Mucosa of stomach (tissue), 1 donor: ENCODE measurements at regions not wholly inside any gene's neighbourhood (a gene's known extent, or its start where the extent isn't known, plus 50 kb on each side); places are given as distances from the start of the nearest gene placed in this dataset.

Source experiments
- H3K27me3 ChIP-seq: one replicate; pipeline ENCODE4 v1.7.0; 2013; ENCODE audit warnings: mild to moderate bottlenecking, low read length; ENCODE audit not compliant: control insufficient read depth, insufficient read depth
- H3K36me3 ChIP-seq: one replicate; pipeline ENCODE4 v1.7.0; 2013; ENCODE audit warnings: low read length; ENCODE audit not compliant: control insufficient read depth, insufficient read depth
- H3K4me1 ChIP-seq: one replicate; pipeline ENCODE4 v1.7.0; 2013; ENCODE audit warnings: mild to moderate bottlenecking, low read length; ENCODE audit not compliant: control insufficient read depth, insufficient read depth
- H3K4me3 ChIP-seq: one replicate; pipeline ENCODE4 v1.7.0; 2013; ENCODE audit warnings: low read length
- H3K9ac ChIP-seq: one replicate; pipeline ENCODE4 v1.7.0; 2013; ENCODE audit warnings: mild to moderate bottlenecking, low read length, moderate library complexity
- H3K9me3 ChIP-seq: one replicate; pipeline ENCODE4 v1.7.0; 2013; ENCODE audit warnings: mild to moderate bottlenecking, low read length, moderate library complexity; ENCODE audit not compliant: control insufficient read depth
- donor health status: Pancreatic carcinoma.

DNA sequence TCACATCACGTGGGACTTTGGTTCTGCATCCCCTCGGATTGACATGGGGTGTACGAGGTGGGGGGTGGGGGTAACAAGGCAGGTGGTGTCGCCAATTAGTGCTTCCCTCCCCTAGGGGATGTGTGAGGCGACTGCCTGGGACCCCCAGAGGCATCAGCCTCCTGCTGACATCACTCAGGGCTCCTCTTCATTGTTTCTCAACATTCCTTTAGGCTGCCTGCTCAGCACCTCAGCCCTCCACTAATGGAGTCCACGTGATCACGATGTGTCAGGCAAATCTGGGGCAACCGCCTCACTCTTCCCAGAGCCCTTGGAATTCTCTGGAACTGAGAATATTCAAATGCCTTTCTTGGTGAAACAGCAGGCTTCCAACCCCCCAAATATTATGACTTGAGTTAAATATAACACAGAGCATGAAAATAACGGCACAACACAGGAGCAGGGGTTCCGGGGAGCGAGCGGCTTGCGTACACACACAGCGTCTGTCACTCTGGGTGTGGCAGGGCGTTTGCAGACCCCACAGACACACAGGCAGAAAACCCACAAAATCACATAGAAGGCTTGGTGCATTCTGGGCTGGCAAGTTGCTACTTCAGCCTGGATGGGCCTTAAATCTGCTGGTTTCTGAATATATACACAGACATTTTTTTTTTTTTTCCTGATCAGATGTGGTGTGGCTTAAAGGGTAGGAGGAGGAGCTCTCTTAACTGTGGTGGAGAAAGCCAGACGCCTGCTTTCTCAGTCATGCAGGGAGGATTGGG lies 170.1 kb upstream of the CADM1 start:
- Histone ChIP-seq H3K36me3 (no peaks in the 10 kb centered on the region), H3K4me3 (no peak overlapping the region), H3K27me3 (no peaks in the 10 kb centered on the region), H3K9me3 (no peaks in the 10 kb centered on the region), H3K9ac (no peak overlapping the region), H3K4me1 (peaks cover 3% of the 10 kb centered on the region)

DNA sequence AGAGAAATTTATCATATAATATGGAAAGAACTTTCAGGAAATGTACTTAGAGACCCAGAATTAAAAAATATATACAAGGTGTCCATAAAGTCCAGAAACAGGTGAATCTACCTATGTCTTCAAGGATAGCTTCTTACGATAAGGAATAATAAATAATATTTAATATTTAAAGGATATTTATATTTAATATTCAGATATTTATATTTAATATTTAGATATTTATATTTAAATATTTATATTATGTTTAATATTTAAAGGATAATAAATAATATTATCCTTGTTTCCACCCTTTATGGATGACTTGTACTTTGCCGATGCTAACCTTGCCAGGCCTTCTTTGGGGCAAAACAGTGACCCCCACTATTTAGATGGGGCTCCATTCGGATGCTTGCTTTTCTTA lies 169.5 kb upstream of the CADM1 start:
- no peaks in the 10 kb centered on the region for H3K27me3 ChIP-seq
- H3K9ac ChIP-seq = no peak overlapping the region
- H3K4me1 ChIP-seq = peaks cover 3% of the 10 kb centered on the region
- no peaks in the 10 kb centered on the region for H3K9me3 ChIP-seq
- no peaks in the 10 kb centered on the region for H3K36me3 ChIP-seq
- no peak overlapping the region for H3K4me3 ChIP-seq

DNA sequence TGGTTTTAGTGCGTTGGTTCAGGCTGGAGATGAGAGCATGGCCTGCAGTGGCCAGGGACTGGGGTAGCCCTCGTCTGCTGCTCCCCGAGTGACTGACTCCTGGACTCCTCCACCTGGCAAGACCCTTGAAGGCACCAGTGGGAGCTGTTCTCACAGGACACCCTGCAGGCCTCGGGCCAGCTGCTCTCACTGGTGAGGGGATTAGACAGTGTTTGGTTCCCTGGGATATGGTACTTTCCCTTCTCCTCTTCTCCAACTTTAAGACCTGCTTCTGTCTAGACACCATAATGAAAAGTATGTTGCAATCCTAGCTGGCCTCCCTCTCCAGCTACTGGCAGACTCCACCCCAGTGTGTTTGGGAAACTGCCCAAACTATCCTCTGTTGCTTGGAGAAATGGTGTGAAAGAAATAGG lies 168.8 kb upstream of the CADM1 start:
- H3K36me3 ChIP-seq = no peaks in the 10 kb centered on the region
- H3K9me3 ChIP-seq = no peaks in the 10 kb centered on the region
- no peak overlapping the region for H3K9ac ChIP-seq
- peaks cover 3% of the 10 kb centered on the region for H3K4me1 ChIP-seq
- H3K27me3 ChIP-seq = no peaks in the 10 kb centered on the region
- H3K4me3 ChIP-seq = no peak overlapping the region

DNA sequence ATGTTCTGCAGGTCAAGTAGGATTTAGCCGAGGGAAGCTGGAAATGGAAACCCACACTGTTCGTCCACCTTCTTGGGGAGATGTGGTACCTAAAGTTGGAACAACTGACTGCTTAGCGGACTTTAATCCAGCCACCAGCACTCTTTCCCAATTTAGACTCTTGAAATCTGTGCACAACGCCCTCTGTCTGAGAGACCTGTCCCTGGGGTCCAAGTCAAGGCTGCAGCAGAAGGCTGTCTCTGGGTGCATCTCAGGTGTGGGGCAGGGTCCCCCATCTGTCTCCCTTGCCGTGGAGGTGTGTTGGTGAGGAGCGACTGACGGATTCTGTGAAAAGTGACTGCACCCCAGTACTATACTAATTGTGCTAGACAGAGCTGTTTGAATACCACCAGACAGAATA lies 168.2 kb upstream of the CADM1 start:
- no peaks in the 10 kb centered on the region for H3K36me3 ChIP-seq
- no peak overlapping the region for H3K9ac ChIP-seq
- H3K9me3 ChIP-seq = no peaks in the 10 kb centered on the region
- H3K27me3 ChIP-seq = no peaks in the 10 kb centered on the region
- H3K4me3 ChIP-seq = no peak overlapping the region
- peaks cover 3% of the 10 kb centered on the region for H3K4me1 ChIP-seq

DNA sequence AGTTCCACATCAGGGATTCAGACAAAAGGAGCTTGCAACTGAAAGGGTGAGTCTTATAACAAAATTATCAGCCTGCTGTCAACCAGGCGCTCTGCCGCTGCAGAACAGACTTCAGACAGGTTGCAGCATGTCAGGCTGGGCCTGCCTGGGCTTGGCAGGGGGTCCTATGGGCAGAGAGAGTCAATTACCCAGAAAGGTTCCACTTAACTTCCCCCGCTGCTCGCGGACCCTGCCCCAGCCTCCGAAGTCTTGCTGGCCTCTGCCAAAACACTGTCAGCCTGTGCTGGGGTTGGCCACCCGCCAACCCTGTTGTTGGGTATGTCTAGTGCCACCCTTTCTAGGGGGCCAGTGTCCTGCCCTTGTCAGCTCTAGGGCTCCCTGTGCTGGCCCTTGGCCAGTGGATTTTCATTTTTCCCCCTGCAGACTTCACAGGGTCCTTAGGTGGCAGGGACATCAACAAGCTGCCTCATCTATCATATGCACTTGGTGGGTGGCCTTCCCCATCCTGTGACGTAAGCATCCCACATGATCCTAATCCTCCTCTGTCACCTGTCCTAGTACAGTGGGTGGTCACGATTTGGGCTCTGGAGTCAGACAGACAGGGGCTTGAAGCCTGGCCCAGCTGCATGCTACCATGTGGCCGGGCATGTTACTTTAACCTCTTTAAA lies 166.5 kb upstream of the CADM1 start:
- Histone ChIP-seq H3K27me3 (peaks cover 2% of the 10 kb centered on the region), H3K9me3 (no peaks in the 10 kb centered on the region), H3K4me1 (peaks cover 3% of the 10 kb centered on the region), H3K9ac (no peak overlapping the region), H3K4me3 (no peak overlapping the region), H3K36me3 (no peaks in the 10 kb centered on the region)

DNA sequence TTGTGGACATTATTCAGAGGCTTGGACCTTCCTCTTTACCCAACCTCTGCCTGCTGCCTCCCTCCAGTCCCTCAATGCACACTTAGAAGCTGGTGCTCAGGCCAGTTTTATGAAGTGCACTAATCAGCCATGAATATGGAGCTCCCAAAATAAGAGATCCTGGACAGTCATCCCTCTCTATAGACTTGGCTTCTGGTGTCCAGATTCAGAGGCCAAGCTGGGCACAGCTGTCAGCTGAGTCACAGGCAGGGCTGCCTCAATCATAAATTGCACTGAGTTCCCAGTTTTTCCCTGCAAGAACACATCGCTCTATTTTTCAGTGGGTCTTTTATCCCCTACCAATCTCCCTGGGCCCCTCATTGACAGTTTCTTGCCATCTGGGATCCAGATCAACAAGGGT lies 161.7 kb upstream of the CADM1 start:
- H3K4me1 ChIP-seq = no peaks in the 10 kb centered on the region
- H3K36me3 ChIP-seq = no peaks in the 10 kb centered on the region
- H3K9me3 ChIP-seq = no peaks in the 10 kb centered on the region
- peaks cover 10% of the 10 kb centered on the region for H3K27me3 ChIP-seq
- H3K9ac ChIP-seq = no peak overlapping the region
- H3K4me3 ChIP-seq = no peak overlapping the region

DNA sequence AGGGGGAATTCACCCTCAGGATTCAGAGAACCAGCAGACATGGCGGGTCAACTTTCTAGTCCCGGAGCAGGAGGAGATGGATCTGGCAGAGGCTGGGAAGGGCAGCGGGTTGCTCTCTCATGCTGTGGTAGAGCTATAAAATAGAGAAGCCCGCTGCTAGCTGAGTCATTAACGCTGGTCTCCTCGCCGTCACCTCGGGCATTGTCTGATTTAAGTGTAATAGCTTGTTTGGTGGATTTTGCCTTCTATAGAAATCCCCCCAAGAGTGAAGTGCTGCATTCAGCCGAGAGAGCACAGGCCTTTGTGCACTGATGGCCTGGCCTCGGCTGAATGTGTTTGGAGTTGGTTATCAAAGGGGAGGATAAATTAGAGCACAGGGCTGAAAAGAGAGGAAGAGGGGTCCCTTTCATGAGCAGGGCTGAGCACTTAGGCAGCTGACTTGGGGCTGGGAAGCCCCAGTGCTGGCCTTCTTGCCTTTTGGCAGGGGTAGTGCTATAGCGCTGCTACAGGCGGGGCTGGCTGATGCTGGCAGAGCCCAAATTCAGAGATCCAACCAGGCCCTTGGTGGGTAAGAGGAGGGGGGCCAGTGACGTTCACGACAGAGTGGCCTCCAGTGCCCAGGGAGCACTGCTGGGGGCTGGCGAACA lies 161.1 kb upstream of the CADM1 start:
- H3K4me3 ChIP-seq = no peak overlapping the region
- H3K4me1 ChIP-seq = no peaks in the 10 kb centered on the region
- H3K36me3 ChIP-seq = no peaks in the 10 kb centered on the region
- no peaks in the 10 kb centered on the region for H3K9me3 ChIP-seq
- H3K27me3 ChIP-seq = peaks cover 13% of the 10 kb centered on the region
- no peak overlapping the region for H3K9ac ChIP-seq

DNA sequence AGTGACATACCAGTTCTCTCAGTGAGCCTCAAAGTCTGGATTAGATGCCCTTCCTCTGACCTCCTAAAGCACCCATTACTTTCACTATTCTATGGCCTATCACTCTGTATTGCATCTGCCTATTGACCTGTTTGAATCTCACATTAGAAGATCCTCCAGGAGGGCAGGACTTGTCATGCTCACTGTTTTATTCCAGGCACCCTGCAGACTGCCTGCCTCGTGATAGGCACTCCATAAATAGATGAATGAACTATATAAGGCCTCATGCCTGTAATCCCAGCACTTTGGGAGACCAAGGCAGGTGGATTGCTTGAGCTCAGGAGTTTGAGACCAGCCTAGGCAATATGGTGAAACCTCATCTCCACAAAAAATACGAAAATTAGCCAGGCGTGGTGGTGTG lies 160.1 kb upstream of the CADM1 start:
- Histone ChIP-seq H3K9me3 (no peaks in the 10 kb centered on the region), H3K4me1 (no peaks in the 10 kb centered on the region)

DNA sequence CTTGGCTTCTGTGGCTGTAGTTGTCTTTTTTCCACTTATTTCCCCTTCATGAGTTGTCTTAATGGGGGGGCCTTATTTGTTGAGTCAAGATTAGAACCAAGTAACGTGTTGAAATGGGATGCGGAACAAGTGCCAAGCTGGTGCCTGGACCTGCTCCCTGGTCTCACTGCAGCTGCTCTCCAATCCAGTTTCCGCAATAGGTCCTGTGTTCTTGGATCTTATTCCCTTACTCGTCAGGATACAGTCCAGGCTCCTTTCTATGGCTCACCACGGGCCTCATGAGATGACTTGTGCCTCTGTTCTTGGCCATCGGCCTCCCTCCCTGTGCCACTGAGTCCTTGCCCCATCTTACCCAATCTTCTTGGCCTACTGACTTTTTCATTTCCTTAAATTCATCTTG lies 159.6 kb upstream of the CADM1 start:
- Histone ChIP-seq H3K9me3 (no peaks in the 10 kb centered on the region), H3K4me3 (no peak overlapping the region), H3K9ac (no peak overlapping the region), H3K27me3 (peaks cover 28% of the 10 kb centered on the region), H3K4me1 (no peaks in the 10 kb centered on the region), H3K36me3 (no peaks in the 10 kb centered on the region)

More for the DNA sequence above, 160.1 kb upstream of the CADM1 start:
- no peaks in the 10 kb centered on the region for H3K36me3 ChIP-seq
- no peak overlapping the region for H3K9ac ChIP-seq
- H3K4me3 ChIP-seq = no peak overlapping the region
- peaks cover 22% of the 10 kb centered on the region for H3K27me3 ChIP-seq

DNA sequence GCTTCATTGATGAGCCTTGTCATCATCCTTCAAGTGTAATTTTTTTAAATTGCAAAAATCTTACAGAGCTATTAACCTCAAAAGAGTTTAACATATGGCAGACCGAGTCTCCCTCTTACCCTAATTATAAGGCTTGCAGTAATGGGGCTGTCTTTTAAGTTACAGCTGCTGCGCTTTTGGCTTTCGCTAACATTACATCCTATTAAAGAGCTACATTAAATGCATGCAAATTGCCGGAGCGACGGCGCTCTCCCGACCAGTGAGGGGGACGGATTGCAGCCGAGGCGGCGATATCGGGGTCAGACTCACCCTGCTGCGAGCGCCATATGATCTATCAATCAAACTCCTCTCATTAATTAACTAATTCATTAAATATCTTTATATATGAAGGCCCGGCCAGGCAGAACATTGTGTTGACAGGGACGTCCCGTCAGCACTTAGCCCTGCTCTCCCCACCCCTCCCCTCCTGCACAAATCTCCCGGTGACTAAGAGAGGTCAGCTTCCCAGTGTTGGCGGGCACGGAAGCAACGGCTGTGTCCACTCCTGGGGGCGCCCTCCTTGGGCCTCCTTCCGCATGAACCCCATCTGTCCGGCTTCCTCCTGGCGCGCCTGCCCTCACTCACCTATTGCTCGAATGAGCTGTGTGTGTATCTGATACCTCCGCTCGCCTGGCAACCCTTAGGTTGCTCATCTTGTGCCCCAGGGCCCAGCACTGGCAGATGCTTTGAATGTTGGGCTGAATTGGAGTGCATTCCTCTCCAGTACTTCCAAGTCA lies 156.0 kb upstream of the CADM1 start:
- no peak overlapping the region for H3K9ac ChIP-seq
- no peaks in the 10 kb centered on the region for H3K36me3 ChIP-seq
- no peaks in the 10 kb centered on the region for H3K9me3 ChIP-seq
- peaks cover 24% of the 10 kb centered on the region for H3K27me3 ChIP-seq
- H3K4me3 ChIP-seq = no peak overlapping the region
- no peaks in the 10 kb centered on the region for H3K4me1 ChIP-seq

DNA sequence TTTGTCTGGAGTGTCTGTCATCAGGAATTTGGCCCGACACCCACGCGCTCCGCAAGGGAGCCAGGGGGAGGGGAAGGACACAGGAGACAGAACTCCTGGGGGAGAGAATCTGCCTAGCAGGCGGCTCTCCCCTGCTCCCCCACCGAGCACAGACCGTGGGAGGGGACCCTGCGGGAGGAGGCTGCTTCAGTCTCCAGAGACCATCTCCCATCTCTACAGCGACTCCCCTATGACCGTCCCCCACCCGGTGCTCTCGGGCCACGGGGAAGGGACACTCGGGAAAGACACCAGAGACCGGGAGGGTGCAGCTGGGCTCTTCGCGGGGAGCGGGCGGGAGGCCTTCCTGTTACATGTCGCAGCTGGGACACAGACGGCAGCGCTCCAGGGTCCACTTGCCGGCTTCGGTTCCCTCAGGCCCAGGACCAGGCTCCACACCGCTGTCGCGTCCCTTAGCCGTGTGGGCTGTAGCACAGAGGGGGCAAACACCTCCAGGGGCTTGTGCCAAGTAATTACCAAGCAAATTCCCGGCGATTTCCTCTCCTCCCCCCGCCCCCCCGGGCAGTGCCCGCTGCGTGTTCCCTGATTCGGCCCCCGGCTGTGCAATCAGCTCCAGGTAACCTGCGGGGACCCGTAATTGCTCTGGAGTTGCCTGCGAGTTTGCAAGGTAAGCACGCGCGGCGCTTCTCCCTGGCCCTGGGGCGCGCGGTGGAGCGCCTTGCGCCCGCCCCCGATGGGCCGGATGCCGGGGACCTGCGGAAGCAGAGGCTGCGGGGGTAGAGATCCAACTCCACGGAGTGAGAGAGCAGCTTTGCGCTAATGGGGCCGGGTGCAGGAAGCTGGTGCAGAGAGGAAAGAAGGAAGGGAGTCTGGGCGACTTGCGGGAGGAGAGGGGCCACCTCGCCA lies 155.1 kb upstream of the CADM1 start:
- Histone ChIP-seq H3K9me3 (no peaks in the 10 kb centered on the region), H3K9ac (peak overlapping the region; percentile 43), H3K4me3 (no peak overlapping the region), H3K36me3 (no peaks in the 10 kb centered on the region), H3K4me1 (no peaks in the 10 kb centered on the region), H3K27me3 (peaks cover 24% of the 10 kb centered on the region)
